ENCODE measurements at regions not wholly inside any gene's neighbourhood (a gene's known extent, or its start where the extent isn't known, plus 50 kb on each side); places are given as distances from the start of the nearest gene placed in this dataset.

DNA sequence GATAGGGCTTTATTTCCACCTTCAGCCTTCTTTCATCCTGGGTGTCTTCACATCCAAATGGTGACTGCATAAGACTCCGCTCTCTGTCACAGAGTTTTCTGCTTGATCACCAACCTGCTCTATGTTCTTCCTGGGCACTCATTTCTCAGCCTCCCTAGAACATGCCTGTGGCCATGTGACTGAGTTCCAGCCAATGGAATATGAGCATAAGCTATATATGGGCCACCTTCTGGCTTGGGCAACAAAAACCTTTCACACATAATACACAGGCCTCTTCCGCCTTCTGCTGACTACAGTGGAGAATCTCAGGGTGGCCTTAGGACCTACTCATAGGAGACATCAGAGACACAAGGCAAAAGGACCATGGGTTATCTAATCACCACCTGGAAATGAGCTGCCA lies 51.2 kb upstream of the MED12L start (continued):
- TF ChIP-seq, protein P1, sequence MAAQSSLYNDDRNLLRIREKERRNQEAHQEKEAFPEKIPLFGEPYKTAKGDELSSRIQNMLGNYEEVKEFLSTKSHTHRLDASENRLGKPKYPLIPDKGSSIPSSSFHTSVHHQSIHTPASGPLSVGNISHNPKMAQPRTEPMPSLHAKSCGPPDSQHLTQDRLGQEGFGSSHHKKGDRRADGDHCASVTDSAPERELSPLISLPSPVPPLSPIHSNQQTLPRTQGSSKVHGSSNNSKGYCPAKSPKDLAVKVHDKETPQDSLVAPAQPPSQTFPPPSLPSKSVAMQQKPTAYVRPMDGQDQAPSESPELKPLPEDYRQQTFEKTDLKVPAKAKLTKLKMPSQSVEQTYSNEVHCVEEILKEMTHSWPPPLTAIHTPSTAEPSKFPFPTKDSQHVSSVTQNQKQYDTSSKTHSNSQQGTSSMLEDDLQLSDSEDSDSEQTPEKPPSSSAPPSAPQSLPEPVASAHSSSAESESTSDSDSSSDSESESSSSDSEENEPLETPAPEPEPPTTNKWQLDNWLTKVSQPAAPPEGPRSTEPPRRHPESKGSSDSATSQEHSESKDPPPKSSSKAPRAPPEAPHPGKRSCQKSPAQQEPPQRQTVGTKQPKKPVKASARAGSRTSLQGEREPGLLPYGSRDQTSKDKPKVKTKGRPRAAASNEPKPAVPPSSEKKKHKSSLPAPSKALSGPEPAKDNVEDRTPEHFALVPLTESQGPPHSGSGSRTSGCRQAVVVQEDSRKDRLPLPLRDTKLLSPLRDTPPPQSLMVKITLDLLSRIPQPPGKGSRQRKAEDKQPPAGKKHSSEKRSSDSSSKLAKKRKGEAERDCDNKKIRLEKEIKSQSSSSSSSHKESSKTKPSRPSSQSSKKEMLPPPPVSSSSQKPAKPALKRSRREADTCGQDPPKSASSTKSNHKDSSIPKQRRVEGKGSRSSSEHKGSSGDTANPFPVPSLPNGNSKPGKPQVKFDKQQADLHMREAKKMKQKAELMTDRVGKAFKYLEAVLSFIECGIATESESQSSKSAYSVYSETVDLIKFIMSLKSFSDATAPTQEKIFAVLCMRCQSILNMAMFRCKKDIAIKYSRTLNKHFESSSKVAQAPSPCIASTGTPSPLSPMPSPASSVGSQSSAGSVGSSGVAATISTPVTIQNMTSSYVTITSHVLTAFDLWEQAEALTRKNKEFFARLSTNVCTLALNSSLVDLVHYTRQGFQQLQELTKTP (IDR thresholded peaks at IDR 0.05; ENCODE audit: low read depth in 1 of 2, partially characterized antibody in 2 of 2) = no peak
- no peak for TF ChIP-seq NR2F6 (CRISPR knock-in tag; IDR thresholded peaks at IDR 0.05)
- TF ChIP-seq, protein P2, sequence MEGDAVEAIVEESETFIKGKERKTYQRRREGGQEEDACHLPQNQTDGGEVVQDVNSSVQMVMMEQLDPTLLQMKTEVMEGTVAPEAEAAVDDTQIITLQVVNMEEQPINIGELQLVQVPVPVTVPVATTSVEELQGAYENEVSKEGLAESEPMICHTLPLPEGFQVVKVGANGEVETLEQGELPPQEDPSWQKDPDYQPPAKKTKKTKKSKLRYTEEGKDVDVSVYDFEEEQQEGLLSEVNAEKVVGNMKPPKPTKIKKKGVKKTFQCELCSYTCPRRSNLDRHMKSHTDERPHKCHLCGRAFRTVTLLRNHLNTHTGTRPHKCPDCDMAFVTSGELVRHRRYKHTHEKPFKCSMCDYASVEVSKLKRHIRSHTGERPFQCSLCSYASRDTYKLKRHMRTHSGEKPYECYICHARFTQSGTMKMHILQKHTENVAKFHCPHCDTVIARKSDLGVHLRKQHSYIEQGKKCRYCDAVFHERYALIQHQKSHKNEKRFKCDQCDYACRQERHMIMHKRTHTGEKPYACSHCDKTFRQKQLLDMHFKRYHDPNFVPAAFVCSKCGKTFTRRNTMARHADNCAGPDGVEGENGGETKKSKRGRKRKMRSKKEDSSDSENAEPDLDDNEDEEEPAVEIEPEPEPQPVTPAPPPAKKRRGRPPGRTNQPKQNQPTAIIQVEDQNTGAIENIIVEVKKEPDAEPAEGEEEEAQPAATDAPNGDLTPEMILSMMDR (IDR thresholded peaks at IDR 0.05 in 2 of 3, conservative IDR thresholded peaks at IDR 0.05 in 1 of 3; ENCODE audit: insufficient read depth in 2 of 3, low read depth in 1 of 3, low read length in 3 of 3) = peak in 2 of 3 experiments; percentile 15 to 26; a peak in 2 of 6 replicates
- TF ChIP-seq SRF (CRISPR knock-in tag; IDR thresholded peaks at IDR 0.05) = peak in 1 of 2 experiments; percentile 59; a peak in 1 of 4 replicates

DNA sequence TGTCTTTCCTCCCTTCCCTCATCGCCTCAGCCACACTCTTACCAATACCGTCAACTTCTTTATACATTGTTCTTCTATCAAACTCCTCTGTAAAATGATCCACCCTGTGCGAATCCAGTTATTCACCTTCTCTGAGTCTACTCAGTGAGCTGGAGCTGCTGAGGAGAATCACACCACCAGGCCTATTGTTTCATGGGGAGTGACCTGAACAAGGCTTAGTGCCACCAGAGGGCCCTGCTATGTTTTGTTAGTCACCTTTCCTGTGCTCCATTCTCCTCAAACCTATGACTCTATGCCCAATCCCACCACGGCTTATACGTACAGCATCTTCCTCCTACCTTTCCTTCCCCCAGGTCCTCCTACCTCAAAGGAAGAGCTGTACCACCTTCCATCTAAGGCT lies 50.4 kb upstream of the MED12L start:
- POLR2A ChIA-PET = no interaction called here
- 0% methylated on average over 5 of the region's 5 CpGs for WGBS (ENCODE audit: insufficient coverage, low coverage, missing lambda C conversion rate)
- TF ChIP-seq, protein P3, sequence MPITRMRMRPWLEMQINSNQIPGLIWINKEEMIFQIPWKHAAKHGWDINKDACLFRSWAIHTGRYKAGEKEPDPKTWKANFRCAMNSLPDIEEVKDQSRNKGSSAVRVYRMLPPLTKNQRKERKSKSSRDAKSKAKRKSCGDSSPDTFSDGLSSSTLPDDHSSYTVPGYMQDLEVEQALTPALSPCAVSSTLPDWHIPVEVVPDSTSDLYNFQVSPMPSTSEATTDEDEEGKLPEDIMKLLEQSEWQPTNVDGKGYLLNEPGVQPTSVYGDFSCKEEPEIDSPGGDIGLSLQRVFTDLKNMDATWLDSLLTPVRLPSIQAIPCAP (CRISPR knock-in tag; IDR thresholded peaks at IDR 0.05; ENCODE audit: borderline replicate concordance) = no peak
- TF ChIP-seq MAFK (IDR thresholded peaks at IDR 0.05; ENCODE audit: low read length) (no peak), TSC22D4 (tag; IDR thresholded peaks at IDR 0.05) (no peak)
- TF ChIP-seq, protein P4, sequence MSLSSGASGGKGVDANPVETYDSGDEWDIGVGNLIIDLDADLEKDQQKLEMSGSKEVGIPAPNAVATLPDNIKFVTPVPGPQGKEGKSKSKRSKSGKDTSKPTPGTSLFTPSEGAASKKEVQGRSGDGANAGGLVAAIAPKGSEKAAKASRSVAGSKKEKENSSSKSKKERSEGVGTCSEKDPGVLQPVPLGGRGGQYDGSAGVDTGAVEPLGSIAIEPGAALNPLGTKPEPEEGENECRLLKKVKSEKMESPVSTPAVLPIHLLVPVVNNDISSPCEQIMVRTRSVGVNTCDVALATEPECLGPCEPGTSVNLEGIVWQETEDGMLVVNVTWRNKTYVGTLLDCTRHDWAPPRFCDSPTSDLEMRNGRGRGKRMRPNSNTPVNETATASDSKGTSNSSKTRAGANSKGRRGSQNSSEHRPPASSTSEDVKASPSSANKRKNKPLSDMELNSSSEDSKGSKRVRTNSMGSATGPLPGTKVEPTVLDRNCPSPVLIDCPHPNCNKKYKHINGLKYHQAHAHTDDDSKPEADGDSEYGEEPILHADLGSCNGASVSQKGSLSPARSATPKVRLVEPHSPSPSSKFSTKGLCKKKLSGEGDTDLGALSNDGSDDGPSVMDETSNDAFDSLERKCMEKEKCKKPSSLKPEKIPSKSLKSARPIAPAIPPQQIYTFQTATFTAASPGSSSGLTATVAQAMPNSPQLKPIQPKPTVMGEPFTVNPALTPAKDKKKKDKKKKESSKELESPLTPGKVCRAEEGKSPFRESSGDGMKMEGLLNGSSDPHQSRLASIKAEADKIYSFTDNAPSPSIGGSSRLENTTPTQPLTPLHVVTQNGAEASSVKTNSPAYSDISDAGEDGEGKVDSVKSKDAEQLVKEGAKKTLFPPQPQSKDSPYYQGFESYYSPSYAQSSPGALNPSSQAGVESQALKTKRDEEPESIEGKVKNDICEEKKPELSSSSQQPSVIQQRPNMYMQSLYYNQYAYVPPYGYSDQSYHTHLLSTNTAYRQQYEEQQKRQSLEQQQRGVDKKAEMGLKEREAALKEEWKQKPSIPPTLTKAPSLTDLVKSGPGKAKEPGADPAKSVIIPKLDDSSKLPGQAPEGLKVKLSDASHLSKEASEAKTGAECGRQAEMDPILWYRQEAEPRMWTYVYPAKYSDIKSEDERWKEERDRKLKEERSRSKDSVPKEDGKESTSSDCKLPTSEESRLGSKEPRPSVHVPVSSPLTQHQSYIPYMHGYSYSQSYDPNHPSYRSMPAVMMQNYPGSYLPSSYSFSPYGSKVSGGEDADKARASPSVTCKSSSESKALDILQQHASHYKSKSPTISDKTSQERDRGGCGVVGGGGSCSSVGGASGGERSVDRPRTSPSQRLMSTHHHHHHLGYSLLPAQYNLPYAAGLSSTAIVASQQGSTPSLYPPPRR (CRISPR knock-in tag; IDR thresholded peaks at IDR 0.05; ENCODE audit: borderline replicate concordance) = no peak

More for the DNA sequence above, 50.4 kb upstream of the MED12L start:
- no peak for FAIRE-seq
- Histone ChIP-seq H3K9me1 (ENCODE audit: control insufficient read depth, insufficient read depth, low read length) (no peaks in the 10 kb centered on the region), H3K9ac (ENCODE audit: insufficient read depth in 1 of 2, low read depth in 2 of 2, low read length in 2 of 2) (no peak overlapping the region), H2AFZ (ENCODE audit: low read depth, low read length) (no peak overlapping the region), H4K20me1 (replicated peaks; ENCODE audit: control insufficient read depth, insufficient read depth, low read length) (no peaks in the 10 kb centered on the region), H3K79me2 (ENCODE audit: control insufficient read depth, insufficient read depth, low read length) (no peaks in the 10 kb centered on the region), H3K4me2 (ENCODE audit: insufficient read depth, low read length) (no peak overlapping the region), H3K27ac (ENCODE audit: extremely low read depth, low read depth, low read length) (no peak overlapping the region), H3K4me3 (no peak overlapping the region), H3K27me3 (ENCODE audit: control insufficient read depth in 2 of 2, insufficient read depth in 2 of 2, low read length in 2 of 2) (peaks cover 0 to 12% of the 10 kb centered on the region in 2 experiments; a peak in 2 of 5 replicates), H3K9me3 (replicated peaks; ENCODE audit: control insufficient read depth, insufficient read depth, low read depth, low read length) (no peaks in the 10 kb centered on the region), H3K36me3 (ENCODE audit: control insufficient read depth, insufficient read depth, low read length) (no peaks in the 10 kb centered on the region), H3K4me1 (replicated peaks in 1 of 2; ENCODE audit: control insufficient read depth in 2 of 2, insufficient read depth in 2 of 2, low read length in 2 of 2) (no peaks in the 10 kb centered on the region)
- intact Hi-C loops (cut with micrococcal nuclease) (no loop called here), in situ Hi-C loops (cut with MboI) (no loop called here)
- CTCF ChIA-PET (ENCODE audit: low intra/inter-chr PET ratio) = no interaction called here
- ATAC-seq = no peak
- DNase-seq (ENCODE audit: extremely low read depth in 1 of 4, low spot score in 3 of 4) = no peak
- no TSS peak for BruUV-seq (replicated peaks)
